ENCODE measurements at regions not wholly inside any gene's neighbourhood (a gene's known extent, or its start where the extent isn't known, plus 50 kb on each side); places are given as distances from the start of the nearest gene placed in this dataset.

DNA sequence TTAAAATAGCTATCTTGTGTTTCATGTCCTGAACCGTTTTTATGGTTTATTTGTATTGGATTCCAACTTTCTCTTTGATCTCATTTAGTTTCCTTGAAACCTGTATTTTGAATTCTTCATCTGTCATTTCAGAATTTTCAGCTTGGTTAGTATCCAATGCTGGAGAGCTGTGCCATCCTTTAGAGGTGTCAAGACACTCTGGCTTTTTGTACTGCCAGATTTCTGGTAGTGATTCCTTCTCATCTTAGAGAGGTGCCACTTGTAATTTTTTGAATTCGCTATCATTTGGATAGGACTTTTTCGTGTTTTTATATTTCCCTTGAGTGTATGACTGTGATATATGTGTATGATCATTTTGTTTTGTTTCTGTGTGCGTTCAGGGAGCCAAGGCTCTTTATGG lies 591.4 kb downstream of the ADCYAP1 start:
- TF ChIP-seq POLR2A (IDR thresholded peaks at IDR 0.05) (no peak), POLR2AphosphoS5 (IDR thresholded peaks at IDR 0.05) (no peak)
- TF ChIP-seq, protein P1, sequence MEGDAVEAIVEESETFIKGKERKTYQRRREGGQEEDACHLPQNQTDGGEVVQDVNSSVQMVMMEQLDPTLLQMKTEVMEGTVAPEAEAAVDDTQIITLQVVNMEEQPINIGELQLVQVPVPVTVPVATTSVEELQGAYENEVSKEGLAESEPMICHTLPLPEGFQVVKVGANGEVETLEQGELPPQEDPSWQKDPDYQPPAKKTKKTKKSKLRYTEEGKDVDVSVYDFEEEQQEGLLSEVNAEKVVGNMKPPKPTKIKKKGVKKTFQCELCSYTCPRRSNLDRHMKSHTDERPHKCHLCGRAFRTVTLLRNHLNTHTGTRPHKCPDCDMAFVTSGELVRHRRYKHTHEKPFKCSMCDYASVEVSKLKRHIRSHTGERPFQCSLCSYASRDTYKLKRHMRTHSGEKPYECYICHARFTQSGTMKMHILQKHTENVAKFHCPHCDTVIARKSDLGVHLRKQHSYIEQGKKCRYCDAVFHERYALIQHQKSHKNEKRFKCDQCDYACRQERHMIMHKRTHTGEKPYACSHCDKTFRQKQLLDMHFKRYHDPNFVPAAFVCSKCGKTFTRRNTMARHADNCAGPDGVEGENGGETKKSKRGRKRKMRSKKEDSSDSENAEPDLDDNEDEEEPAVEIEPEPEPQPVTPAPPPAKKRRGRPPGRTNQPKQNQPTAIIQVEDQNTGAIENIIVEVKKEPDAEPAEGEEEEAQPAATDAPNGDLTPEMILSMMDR (IDR thresholded peaks at IDR 0.05) = no peak

Measured in sigmoid colon (tissue), 4 donors.